Heart left ventricle (tissue), 13 donors: ENCODE measurements at regions not wholly inside any gene's neighbourhood (a gene's known extent, or its start where the extent isn't known, plus 50 kb on each side); places are given as distances from the start of the nearest gene placed in this dataset.

Experiments used
- CTCF ChIP-seq, 12 donors: fragments of 200-600 bp; sonication (generic) in 4 of 12; IDR thresholded peaks; one replicate each; pipeline versions ENCODE4 v1.5.0 to v1.8.0; 2018 to 2022; ENCODE audit warnings: antibody characterized with exemption in 12 of 12, mild to moderate bottlenecking in 5 of 12
- POLR2A ChIP-seq, 2 donors: fragments of 450-650 bp; IDR thresholded peaks; one replicate each; pipeline ENCODE4 v1.6.1; 2017; ENCODE audit warnings: antibody characterized with exemption in 2 of 2, mild to moderate bottlenecking in 2 of 2, moderate library complexity in 2 of 2
- donor health status: ischemic (EF 13 %, LVEDD 7.1; RV severe dilation, severe dysfunction).
- donor health status: DM: no; HTN: yes; CAD: no.
- donor health status: DM: no; HTN: no; CAD: no.
- donor health status: ischemic (EF 25% LVEDD 6.9; RV normal size, moderate dysfunction).
- donor health status: ischemic (EF 25% LVEDD 5.7; RV mildly dilated, moderate dysfunction).
- donor health status: ischemic (EF 35%, LVEDD 5.7; RV mildly dilated, moderate dysfunction).
- donor health status: nonischemic (EF 11% LVEDD 7.7; RV severe dilation, severe dysfunction).
- donor health status: DM: yes; HTN: yes; CAD: no.
- donor health status: PGD.
- donor health status: ischemic (EF 29% LVEDD 5.4; RV normal size, mild dysfunction).
- donor health status: nonischemic (EF 23%, LVEDD 6.1; RV moderate dilation, normal function).

- TF ChIP-seq POLR2A (IDR thresholded peaks at IDR 0.05) (no peak), CTCF (IDR thresholded peaks at IDR 0.05) (no peak)
These were observed 58.7 kb upstream of the ARMC2 start for GRCh38 chr6:108789475-108789874.
